ENCODE measurements at regions not wholly inside any gene's neighbourhood (a gene's known extent, or its start where the extent isn't known, plus 50 kb on each side); places are given as distances from the start of the nearest gene placed in this dataset.

DNA sequence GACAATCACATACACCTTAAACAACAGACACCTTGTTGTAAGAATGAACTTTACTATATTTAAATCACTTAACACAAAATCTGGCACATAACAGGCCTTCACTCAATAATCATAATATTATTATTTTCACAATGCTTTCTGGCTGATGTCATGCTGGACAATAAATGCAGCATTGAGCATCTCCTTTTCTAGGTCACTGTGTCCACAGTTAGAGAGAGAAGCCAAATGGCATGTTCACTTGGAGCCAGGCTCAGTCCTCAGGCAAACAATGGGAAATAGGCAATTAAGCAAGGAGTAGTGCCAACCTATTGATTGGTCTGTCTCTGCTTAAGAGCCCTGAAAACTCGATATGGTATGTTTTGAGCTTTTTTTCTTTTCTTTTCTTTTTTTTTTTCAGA is 50.6 kb upstream of the KLF4 start:
- POLR2A ChIA-PET = no interaction called here
- no CpG with 5 or more reads among the region's 1 CpG for WGBS (ENCODE audit: insufficient coverage)
- CTCF ChIA-PET = interaction anchor here (0.6 to 1.2 kb wide), 2 partner anchors 11 to 55 kb away, joined by 3 to 4 read pairs; no protein-coding TSS in a partner anchor
- Histone ChIP-seq H3K27ac (ENCODE audit: insufficient read depth in 1 of 2, low read depth in 1 of 2, low read length in 2 of 2, poor library complexity in 1 of 2, severe bottlenecking in 2 of 2) (no peak overlapping the region), H3K4me3 (ENCODE audit: control insufficient read depth in 1 of 7, extremely low read depth in 1 of 7, insufficient read depth in 4 of 7, low read depth in 2 of 7, low read length in 6 of 7) (no peak overlapping the region), H3K4me1 (ENCODE audit: control extremely low read depth in 1 of 4, control insufficient read depth in 4 of 4, insufficient read depth in 4 of 4, low read length in 3 of 4) (no peaks in the 10 kb centered on the region), H3K27me3 (replicated peaks in 2 of 5; ENCODE audit: control insufficient read depth in 4 of 5, insufficient read depth in 5 of 5, low read length in 4 of 5) (no peaks in the 10 kb centered on the region), H3K36me3 (ENCODE audit: control insufficient read depth in 4 of 4, insufficient read depth in 4 of 4, low read length in 3 of 4) (no peaks in the 10 kb centered on the region), H3K9me3 (ENCODE audit: control extremely low read depth in 1 of 5, control insufficient read depth in 4 of 5, insufficient read depth in 2 of 5, low read depth in 1 of 5, low read length in 4 of 5) (no peaks in the 10 kb centered on the region)
- DNase-seq = no peak

DNA sequence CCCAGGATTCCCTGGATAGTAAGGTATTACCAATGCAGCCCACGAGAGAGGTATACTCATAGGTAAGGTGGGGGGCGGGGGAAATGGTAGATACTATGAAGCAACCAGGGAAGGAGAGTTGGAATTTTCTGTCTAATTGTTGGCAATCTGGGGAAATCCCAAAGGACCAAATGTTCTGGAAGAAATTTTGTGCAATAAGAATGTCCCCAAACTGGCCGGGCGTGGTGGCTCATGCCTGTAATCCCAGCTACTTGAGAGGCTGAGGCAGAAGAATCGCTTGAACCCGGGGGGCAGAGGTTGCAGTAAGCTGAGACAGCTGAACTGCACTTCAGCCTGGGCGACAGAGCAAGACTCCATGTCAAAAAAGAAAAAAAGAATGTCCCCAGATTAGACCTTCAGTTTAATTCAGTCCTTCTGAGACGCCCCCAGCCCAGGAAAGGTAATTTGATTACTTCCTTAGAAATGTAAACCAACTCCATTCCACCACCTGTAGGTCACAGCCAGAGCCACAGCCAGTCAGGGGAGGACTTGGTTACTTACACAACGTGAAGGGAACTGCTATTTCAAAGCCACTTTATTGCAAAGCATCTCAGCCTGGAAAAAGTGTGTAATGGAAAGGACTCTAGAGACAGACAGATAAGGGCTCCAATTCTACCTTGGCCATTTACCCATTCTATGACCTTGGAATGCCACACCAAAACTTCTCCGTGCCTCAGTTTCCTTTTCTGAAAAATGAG is 50.0 kb upstream of the KLF4 start:
- Histone ChIP-seq H3K4me3 (ENCODE audit: control insufficient read depth in 1 of 7, extremely low read depth in 1 of 7, insufficient read depth in 4 of 7, low read depth in 2 of 7, low read length in 6 of 7) (no peak overlapping the region), H3K4me1 (ENCODE audit: control extremely low read depth in 1 of 4, control insufficient read depth in 4 of 4, insufficient read depth in 4 of 4, low read length in 3 of 4) (no peaks in the 10 kb centered on the region), H3K36me3 (ENCODE audit: control insufficient read depth in 4 of 4, insufficient read depth in 4 of 4, low read length in 3 of 4) (no peaks in the 10 kb centered on the region), H3K27me3 (replicated peaks in 2 of 5; ENCODE audit: control insufficient read depth in 4 of 5, insufficient read depth in 5 of 5, low read length in 4 of 5) (no peaks in the 10 kb centered on the region), H3K27ac (ENCODE audit: insufficient read depth in 1 of 2, low read depth in 1 of 2, low read length in 2 of 2, poor library complexity in 1 of 2, severe bottlenecking in 2 of 2) (no peak overlapping the region), H3K9me3 (ENCODE audit: control extremely low read depth in 1 of 5, control insufficient read depth in 4 of 5, insufficient read depth in 2 of 5, low read depth in 1 of 5, low read length in 4 of 5) (no peaks in the 10 kb centered on the region)
- ChIA-PET POLR2A (interaction anchor here (0.6 kb wide), 1 partner anchor 212 kb away, joined by 3 read pairs; no protein-coding TSS in a partner anchor), CTCF (interaction anchor here (0.6 kb wide), 1 partner anchor 56 kb away, joined by 3 read pairs; no protein-coding TSS in a partner anchor)
- 96% methylated on average over 7 of the region's 10 CpGs for WGBS (ENCODE audit: insufficient coverage)
- DNase-seq = peak in 2 of 3 donors; percentile 9 to 29

Measured in common myeloid progenitor, CD34-positive (primary cell).